ENCODE measurements at regions not wholly inside any gene's neighbourhood (a gene's known extent, or its start where the extent isn't known, plus 50 kb on each side); places are given as distances from the start of the nearest gene placed in this dataset.

- BruUV-seq (replicated peaks) = no TSS peak
- Histone ChIP-seq H3K4me1 (ENCODE audit: control insufficient read depth, extremely low read depth, insufficient read depth, low read length) (no peaks in the 10 kb centered on the region), H3K4me3 (replicated peaks in 1 of 3; ENCODE audit: insufficient read depth in 1 of 3, low read depth in 1 of 3, low read length in 3 of 3) (no peak overlapping the region), H3K79me2 (ENCODE audit: control insufficient read depth, insufficient read depth, low read length) (no peaks in the 10 kb centered on the region), H3K27me3 (ENCODE audit: control insufficient read depth in 2 of 2, insufficient read depth in 2 of 2, low read length in 2 of 2) (no peaks in the 10 kb centered on the region), H3K9ac (replicated peaks; ENCODE audit: extremely low read depth, insufficient read depth, low read length) (no peak overlapping the region), H3K36me3 (ENCODE audit: control insufficient read depth in 2 of 2, extremely low read depth in 1 of 2, insufficient read depth in 2 of 2, low read length in 2 of 2) (no peaks in the 10 kb centered on the region), H3K9me3 (replicated peaks; ENCODE audit: control insufficient read depth, insufficient read depth, low read length) (no peaks in the 10 kb centered on the region), H3K9me1 (replicated peaks; ENCODE audit: control insufficient read depth, extremely low read depth, insufficient read depth, low read length) (no peaks in the 10 kb centered on the region), H3K27ac (ENCODE audit: insufficient read depth, low read depth, low read length) (no peak overlapping the region), H4K20me1 (replicated peaks; ENCODE audit: control insufficient read depth, extremely low read depth, insufficient read depth, low read length) (no peaks in the 10 kb centered on the region), H3K4me2 (ENCODE audit: insufficient read depth, low read length) (no peak overlapping the region), H2AFZ (ENCODE audit: low read depth, low read length) (no peak overlapping the region)
- no peak for DNase-seq (ENCODE audit: low read depth, low spot score)
- TF ChIP-seq GATA2 (IDR thresholded peaks at IDR 0.05; ENCODE audit: insufficient read depth, insufficient read length, low read depth, low read length) = no peak
- TF ChIP-seq POLR2A (IDR thresholded peaks at IDR 0.05; ENCODE audit: low read depth, low read length) = no peak
- no peak for TF ChIP-seq MAX (IDR thresholded peaks at IDR 0.05; ENCODE audit: insufficient read depth, insufficient read length)
- TF ChIP-seq MYC (IDR thresholded peaks at IDR 0.05; ENCODE audit: low read depth, low read length) = no peak
- TF ChIP-seq EZH2 (IDR thresholded peaks at IDR 0.05; ENCODE audit: borderline replicate concordance, low read depth, low read length, severe bottlenecking) = no peak
- TF ChIP-seq FOS (IDR thresholded peaks at IDR 0.05; ENCODE audit: borderline replicate concordance, insufficient read depth, low read length) = no peak
- no peak for TF ChIP-seq POLR2AphosphoS5 (IDR thresholded peaks at IDR 0.05; ENCODE audit: insufficient read depth, low read depth, low read length)
- TF ChIP-seq CTCF (IDR thresholded peaks at IDR 0.05; ENCODE audit: extremely low read depth in 1 of 2, insufficient read depth in 1 of 2, low read depth in 1 of 2, low read length in 2 of 2) = no peak
- no peak for TF ChIP-seq JUN (IDR thresholded peaks at IDR 0.05; ENCODE audit: borderline replicate concordance, insufficient read depth, insufficient read length, low read depth)
- dilution Hi-C loops (cut with MboI; ENCODE audit: extremely low pct_ligation_motif_present, low sequenced_read_pairs) (no loop called here), intact Hi-C loops (cut with micrococcal nuclease) (no loop called here)
- CTCF ChIA-PET = no interaction called here
- FAIRE-seq = no peak
- POLR2A ChIA-PET = no interaction called here
Measured at GRCh38 chr5:116813906-116814305, 239.3 kb upstream of the SEMA6A start.
